Activated naive CD4-positive, alpha-beta T cell treated with anti-CD3 and anti-CD28 coated beads, Interleukin-2, amount 50 U/mL, for 72 hours (primary cell): ENCODE measurements at regions not wholly inside any gene's neighbourhood (a gene's known extent, or its start where the extent isn't known, plus 50 kb on each side); places are given as distances from the start of the nearest gene placed in this dataset.

Source experiments
- ATAC-seq, 2 donors: fragments of 150-1000 bp; cut with Tn5 transposase; 2 replicates each; pipeline ENCODE4 v1.10.0; 2021; ENCODE audit warnings: mild to moderate bottlenecking in 2 of 2, moderate library complexity in 2 of 2
- DNase-seq, 2 donors: peaks; one replicate each; pipeline ENCODE4 v3.0.0; 2021 to 2022; ENCODE audit warnings: low spot score in 2 of 2
- H3K27ac Mint-ChIP-seq, 2 donors: one replicate each; pipeline ENCODE4 v1.8.0; 2022; ENCODE audit warnings: mild to moderate bottlenecking in 2 of 2, mixed read lengths in 2 of 2
- H3K36me3 Mint-ChIP-seq, 2 donors: one replicate each; pipeline ENCODE4 v1.8.0; 2022; ENCODE audit warnings: mixed read lengths in 2 of 2
- H3K9me3 Mint-ChIP-seq, 2 donors: one replicate each; pipeline ENCODE4 v1.8.0; 2022; ENCODE audit warnings: mixed read lengths in 2 of 2

DNA sequence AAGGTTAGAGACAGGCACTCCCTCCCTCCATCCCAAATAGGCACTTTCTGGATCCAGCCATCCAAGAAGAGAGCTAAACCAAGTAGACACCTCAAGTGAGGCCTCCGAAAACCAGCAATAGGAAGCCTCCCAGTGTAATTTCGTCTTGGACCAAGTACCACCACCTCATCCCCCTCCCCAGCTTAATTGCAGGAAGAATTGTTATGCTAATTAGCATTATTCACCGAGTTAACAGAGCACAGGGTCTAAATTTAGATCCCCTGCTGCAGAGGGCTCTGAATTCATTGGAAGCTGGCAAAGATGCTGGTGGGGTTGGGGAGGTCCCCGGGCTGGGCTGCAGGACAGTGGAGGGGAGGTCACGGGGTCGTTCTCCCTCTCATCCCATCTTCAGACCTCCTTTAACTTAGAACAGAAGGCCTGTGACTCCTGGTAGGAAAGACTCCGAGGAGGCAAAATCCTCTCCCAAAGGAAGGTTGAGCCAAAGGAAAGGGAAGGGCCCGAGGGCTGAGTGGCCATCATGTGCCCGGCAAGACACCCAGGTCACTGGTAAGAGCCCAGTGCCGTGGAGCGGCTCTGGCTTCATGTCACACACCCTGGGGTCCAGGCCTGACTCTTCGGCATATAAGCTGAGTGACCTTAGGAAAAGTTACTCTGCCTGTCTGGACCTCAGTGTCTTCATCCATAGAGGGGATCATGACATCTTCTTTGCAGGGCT is 209.2 kb upstream of the GRIK3 start:
- no peak for DNase-seq
- Mint-ChIP-seq H3K9me3 (no peaks in the 10 kb centered on the region), H3K36me3 (no peaks in the 10 kb centered on the region), H3K27ac (no peak overlapping the region)
- ATAC-seq: no peak

DNA sequence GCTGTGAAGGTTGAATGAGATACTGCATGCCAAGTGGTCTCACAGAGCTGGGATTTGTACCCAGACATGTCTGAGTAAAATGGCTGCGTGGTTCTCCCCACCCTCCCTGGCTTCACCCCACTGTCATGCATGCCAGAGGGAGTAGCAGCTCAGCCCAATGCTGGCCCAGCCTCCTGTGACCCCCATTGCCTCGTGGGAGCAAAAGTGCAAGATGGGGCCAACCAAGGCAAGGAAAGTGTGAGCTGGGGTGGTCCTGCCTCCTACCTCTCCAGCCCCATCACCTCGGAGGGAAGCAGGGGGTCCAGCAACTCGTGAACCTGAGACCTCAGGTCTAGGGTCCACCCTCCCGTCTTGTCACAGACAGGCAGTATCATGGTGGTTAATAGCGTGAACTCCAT is 209.8 kb upstream of the GRIK3 start:
- ATAC-seq (no peak), DNase-seq (no peak)
- Mint-ChIP-seq H3K27ac (no peak overlapping the region), H3K36me3 (no peaks in the 10 kb centered on the region), H3K9me3 (no peaks in the 10 kb centered on the region)

DNA sequence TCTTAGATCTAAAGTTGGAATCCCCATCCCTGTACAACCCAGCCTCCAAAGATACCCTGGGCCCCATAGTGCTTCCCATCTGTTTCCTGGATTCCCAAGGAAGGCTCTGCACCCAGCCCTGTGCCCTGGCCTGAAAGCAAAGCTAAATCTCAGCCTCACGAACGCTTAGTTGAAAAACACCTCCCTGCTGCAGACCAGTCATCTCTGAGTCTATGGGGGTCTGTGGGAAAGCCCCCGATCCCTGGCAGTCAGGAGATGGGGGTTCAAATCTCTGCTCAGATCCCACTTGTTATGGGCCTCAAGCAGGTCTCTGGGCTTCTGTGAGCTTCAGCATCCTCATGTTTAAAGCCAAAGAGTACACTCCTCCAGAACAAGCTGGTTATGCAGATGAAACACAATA is 210.5 kb upstream of the GRIK3 start:
- ATAC-seq: no peak
- Mint-ChIP-seq H3K27ac (no peak overlapping the region), H3K36me3 (no peaks in the 10 kb centered on the region), H3K9me3 (no peaks in the 10 kb centered on the region)
- DNase-seq: no peak

DNA sequence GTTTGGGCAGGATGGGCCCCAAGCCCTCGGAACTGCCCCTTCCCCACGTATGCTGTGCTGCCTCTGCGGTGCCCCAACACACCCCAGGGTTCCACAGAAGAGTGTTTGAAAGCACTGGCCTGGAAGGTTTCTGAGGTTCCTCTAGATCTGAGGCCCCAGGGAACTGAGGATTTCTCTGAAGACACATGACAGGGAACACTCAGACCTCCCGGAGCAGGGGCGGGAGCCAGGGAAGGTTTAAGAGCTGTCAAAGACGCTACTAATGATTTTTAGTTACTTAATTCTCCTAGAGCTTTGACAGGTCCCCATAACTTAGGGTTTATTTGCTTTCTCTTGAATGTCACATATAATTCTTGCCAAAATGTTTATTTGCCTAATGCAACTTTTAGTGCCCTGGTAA is 212.3 kb upstream of the GRIK3 start:
- ATAC-seq (no peak), DNase-seq (no peak)
- Mint-ChIP-seq H3K9me3 (no peaks in the 10 kb centered on the region), H3K36me3 (no peaks in the 10 kb centered on the region), H3K27ac (no peak overlapping the region)

DNA sequence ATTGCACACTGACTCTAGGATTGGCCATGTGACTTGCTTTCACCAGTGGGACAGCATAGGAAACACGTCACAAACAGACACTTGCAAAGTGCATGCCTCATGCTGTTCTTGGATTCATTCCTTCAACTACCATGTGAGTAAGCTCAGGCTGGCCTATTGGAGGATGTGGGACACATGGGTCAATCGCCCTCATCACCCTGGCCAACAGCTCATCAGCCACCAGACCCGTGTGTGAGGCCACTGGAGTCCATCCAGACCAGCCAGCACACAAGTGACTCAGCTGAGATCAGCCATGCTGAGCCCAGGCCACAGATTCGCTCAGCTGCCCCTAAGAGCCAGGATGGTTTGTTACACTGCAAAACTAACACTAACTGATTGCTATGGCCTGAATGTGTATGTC is 216.1 kb upstream of the GRIK3 start:
- Mint-ChIP-seq H3K27ac (no peak overlapping the region), H3K36me3 (no peaks in the 10 kb centered on the region)
- ATAC-seq: no peak

DNA sequence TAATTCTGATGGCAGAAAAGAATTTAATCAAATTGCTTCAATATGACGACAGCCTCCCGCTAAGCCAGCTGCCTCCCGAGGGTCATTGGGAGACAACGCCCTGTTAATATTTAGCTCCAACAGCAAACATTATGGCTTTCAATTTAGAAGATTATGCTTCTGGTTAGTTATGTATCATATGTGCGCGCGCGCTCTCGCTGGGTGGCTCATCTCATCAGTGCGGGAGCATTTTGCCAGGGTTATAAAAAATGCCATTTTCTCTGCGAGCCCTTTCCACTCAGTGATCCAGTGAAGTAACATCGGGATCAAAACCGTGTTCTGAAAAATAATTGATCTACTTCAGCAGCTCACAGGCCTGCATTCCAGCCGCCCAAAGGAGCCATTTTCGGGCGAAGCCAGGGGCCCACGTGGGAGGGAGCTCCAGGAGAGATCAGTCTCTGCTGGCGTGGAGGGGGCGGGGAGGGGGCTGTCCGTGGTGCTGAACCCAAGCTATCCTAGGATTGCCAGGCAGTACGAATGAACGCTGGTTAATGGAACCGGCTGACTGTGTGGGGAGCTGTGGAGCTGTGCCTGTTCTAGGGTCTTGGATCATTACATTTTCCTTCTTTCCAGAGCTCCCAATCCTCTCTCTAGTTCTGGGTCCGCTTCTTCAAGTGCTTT is 219.1 kb upstream of the ZC3H12A start:
- Mint-ChIP-seq H3K9me3 (peaks cover 4% of the 10 kb centered on the region in 2 donors), H3K36me3 (peaks cover 0 to 5% of the 10 kb centered on the region in 2 donors), H3K27ac (no peak overlapping the region)
- ATAC-seq (no peak), DNase-seq (no peak)

More for the DNA sequence above, 216.1 kb upstream of the GRIK3 start:
- H3K9me3 Mint-ChIP-seq: no peaks in the 10 kb centered on the region
- DNase-seq: no peak

DNA sequence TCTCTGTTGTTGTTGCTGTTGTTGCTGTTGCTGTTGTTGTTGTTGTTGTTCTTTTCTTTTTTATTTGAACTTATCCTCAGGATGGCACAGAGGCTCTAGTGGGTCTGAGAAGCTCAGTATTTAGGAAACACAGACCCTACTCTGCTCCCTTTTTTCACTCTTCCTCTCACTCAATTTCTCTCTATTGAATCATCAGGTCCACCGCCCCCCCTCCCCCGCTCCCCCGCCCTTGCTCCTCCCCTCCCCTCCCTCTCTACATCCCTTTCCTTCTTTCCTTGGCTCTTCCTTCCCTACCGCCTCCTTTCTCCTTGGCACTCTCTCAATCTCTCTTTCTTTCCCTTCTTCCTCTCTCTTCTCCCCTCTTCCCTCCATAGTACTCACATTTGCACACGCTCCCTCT is 218.5 kb upstream of the ZC3H12A start:
- Mint-ChIP-seq H3K36me3 (peaks cover 0 to 5% of the 10 kb centered on the region in 2 donors), H3K27ac (no peak overlapping the region), H3K9me3 (peaks cover 4% of the 10 kb centered on the region in 2 donors)
- ATAC-seq: no peak
- no peak for DNase-seq

DNA sequence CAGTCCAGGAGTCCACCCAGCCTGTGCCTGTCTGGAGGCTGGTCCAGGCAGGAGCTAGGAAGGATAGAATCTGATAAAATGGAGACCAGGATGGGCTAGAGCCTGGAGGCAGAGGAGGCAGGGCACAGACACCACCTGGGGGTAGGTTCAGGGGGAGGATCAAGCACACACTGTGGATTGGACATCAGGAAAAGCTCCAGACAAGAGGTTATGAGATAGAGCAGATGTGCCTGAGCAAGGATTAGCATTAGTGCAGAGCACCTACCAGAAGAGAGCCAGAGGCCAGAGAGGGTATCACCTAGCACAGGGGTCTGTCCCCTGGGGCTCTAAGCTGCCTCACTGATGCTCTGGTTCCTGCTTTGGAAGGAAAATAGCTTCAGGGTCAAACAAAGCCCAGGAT is 216.7 kb upstream of the ZC3H12A start:
- DNase-seq (no peak), ATAC-seq (no peak)
- Mint-ChIP-seq H3K27ac (no peak overlapping the region), H3K9me3 (peaks cover 4% of the 10 kb centered on the region in 2 donors), H3K36me3 (peaks cover 0 to 5% of the 10 kb centered on the region in 2 donors)

DNA sequence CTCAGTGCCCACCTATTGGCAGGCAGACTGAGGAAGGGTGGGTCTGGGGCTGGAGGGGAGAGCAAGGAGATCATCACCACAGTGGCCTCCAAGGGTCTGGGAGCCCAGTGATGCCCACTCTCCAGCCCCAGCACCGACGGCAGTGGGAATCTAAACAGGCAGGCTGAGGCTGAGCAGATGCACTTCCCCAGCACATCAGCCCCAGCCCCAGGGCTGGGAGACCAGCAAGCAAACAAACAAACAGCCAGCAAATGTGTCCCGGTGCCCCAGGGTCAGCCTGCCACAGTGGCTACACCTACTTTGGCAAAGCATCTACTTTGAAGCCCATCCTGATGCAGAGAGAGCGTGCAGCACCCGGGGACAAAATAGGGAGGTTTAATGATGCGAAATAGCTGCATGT is 216.3 kb upstream of the ZC3H12A start:
- no peak overlapping the region for H3K27ac Mint-ChIP-seq
- ATAC-seq: no peak
- DNase-seq: no peak
- peaks cover 4% of the 10 kb centered on the region in 2 donors for H3K9me3 Mint-ChIP-seq
- peaks cover 0 to 5% of the 10 kb centered on the region in 2 donors for H3K36me3 Mint-ChIP-seq

DNA sequence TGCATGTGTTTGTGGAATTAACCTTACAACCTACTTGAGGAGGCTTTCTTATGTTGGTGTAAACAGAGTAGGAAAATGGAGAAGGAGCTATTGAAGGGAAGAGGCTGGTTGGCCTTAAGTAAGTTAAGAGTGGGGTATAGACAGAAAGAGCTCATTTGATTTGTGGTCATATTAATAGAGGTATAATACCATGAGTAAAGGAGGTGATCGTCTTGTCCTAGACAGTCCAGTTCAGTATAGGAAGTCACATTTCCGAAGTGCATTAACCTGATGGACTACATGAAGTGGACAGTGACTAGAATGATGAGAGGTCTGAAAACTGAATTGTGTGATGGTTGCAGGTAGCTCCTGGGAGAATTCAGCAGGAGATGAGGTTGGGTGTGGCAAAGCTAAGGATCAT is 215.4 kb upstream of the ZC3H12A start:
- no peak overlapping the region for H3K27ac Mint-ChIP-seq
- ATAC-seq (no peak), DNase-seq (no peak)
- H3K9me3 Mint-ChIP-seq: peaks cover 4% of the 10 kb centered on the region in 2 donors
- peaks cover 0 to 5% of the 10 kb centered on the region in 2 donors for H3K36me3 Mint-ChIP-seq

DNA sequence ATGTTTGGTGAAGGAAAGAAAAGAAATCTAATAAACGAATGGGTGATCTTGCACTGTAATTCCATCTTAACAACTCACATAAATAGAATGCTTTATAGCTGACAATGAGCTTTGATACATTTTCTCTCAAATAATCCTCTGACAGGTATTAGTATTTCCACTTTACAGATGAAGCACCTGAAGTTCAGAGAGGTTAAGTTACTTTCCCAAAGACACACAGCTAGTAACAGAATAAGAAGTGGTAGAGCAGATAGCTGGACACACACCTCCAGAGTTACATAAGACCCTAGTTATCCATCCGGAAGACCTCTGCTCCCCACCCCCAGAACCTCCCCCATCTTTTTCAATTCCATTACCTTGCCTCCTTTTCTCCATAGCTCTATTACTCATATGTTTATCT is 213.3 kb upstream of the ZC3H12A start:
- ATAC-seq (no peak), DNase-seq (no peak)
- H3K36me3 Mint-ChIP-seq: peaks cover 0 to 5% of the 10 kb centered on the region in 2 donors
- H3K27ac Mint-ChIP-seq: no peak overlapping the region
- H3K9me3 Mint-ChIP-seq: peaks cover 0 to 3% of the 10 kb centered on the region in 2 donors

DNA sequence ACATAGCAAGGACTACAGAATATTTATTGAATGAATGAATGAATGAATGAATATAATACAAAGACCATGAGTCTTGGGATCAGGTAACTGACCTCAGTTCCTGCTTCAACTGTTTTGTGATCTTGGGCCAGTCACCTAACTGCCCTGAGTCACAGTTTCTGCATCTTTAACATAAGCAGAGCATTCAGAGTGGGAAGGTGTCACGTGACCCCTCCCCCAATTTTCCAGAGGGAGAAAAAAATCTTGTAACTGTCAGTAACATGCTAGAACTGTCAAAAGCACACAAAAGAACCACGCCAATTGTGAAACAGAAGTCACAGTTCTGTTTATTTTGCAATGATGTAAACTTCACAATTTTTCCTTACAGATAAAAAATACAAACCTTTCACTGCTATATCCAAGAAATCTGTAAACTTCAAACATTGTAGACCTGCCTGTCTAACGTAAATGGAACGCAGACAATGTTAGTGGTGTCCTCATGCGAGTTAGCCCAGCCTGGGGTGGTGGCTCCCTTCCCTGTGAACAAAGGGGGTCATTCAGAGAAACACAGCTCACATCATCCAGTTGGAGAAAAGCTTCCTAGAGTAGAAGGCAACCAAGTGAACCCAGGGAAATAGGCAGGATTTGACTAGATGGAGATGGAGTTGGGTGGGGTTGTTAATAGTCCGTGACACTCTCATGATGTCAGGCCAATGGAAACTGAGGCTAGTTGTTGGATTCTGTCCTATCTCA is 211.8 kb upstream of the ZC3H12A start:
- no peak for DNase-seq
- H3K9me3 Mint-ChIP-seq: no peaks in the 10 kb centered on the region
- ATAC-seq: no peak
- H3K27ac Mint-ChIP-seq: no peak overlapping the region
- H3K36me3 Mint-ChIP-seq: no peaks in the 10 kb centered on the region

DNA sequence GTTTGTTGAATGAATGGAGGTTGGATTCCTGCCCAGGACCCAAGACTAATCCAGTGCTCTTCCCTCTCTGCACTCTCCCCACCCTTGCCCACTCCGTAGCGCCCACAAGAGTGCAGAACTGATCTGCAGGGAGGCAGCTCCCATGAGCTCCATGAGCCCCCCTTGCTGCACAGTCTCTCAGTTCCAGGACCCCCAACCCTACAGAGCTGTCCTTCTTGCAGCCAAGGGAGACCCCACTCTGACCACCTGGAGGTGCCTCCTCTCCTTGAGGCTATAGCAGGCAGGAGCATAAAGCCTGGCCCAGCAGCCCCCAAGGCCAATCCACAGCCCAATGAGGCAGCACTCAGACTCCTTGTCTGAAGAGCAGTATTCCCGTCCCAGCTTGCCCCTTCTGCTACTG is 209.2 kb upstream of the ZC3H12A start:
- DNase-seq (no peak), ATAC-seq (no peak)
- no peak overlapping the region for H3K27ac Mint-ChIP-seq
- H3K9me3 Mint-ChIP-seq: no peaks in the 10 kb centered on the region
- no peaks in the 10 kb centered on the region for H3K36me3 Mint-ChIP-seq

DNA sequence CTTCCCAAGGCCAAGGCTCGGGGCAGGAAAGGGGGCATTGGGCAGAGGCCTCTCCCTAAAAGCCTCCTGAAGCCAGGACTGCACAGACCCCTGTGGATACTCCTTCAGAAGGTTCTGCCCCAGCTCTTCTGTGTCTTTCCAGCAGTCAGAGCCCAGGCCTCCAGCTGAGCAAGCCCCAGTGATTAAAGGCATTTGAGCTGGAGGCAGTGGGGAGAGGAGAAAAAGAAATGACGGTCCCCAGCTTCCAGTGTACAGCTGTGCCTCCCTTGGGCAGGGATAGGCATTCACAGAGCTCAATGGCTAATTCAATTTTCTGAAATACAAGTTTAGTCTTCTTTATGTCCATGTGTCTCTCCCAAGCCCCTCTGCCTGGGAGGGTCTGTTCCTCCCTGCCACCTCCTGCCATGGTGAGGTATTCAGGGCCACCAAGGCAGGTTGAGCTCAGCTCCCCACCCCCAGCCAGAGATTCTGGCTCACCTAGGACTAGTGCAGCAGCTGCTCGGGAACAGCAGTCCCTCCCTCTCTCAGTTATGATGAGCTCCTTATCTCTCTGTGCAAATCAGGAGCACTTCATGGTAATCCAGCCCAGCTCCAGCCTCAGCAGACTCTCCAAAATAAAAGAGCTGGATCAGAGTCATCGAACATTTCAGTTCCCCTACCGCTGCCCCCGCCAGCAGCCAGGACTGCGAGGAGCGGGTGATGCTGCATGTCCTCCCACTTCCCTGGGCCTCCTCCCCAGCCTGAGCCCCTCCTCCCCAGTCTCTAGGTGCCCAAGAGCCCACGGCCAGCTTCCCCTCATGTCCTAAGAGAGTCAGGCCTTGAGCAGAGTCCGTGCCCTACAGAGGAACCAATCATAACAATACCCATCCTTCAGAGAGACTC is 208.4 kb upstream of the ZC3H12A start:
- H3K36me3 Mint-ChIP-seq: no peaks in the 10 kb centered on the region
- no peak for DNase-seq
- H3K27ac Mint-ChIP-seq: no peak overlapping the region
- H3K9me3 Mint-ChIP-seq: no peaks in the 10 kb centered on the region
- ATAC-seq: no peak

DNA sequence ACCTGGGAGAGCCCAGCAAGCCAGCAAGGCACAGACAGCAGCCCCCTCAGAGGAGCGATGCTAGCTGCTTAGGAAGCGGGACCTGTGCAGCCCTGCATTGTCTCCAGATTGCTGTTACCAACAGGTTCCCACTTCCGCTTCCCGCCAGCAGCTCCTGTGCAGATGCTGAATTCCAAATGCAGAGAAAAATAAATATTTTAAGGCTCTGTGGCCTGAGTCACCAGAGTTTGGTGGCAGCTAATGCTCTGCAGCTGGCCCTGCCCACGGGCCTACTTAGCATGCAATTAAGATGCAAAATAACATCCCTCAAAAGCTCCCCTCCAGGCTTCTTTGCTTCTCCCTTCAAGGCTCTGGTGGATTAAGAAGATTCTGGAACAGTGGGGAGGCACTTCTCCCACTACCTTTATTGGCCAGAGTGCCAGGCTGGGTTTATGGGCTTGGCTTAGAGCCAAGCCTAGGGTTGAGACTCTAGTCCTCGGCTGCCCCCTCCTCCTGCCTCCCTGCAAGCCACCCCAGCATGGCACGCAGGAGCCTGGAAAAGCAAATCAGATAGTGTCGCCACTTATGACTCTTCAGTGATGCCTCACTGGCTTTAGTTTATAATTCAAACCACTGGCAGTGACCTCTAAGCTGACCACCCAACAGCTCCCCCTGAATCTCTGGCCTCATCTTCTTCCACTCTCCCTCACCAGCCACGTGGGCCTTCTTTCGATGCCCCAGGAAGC is 207.1 kb upstream of the ZC3H12A start:
- ATAC-seq: no peak
- no peak for DNase-seq
- no peaks in the 10 kb centered on the region for H3K36me3 Mint-ChIP-seq
- no peaks in the 10 kb centered on the region for H3K9me3 Mint-ChIP-seq
- H3K27ac Mint-ChIP-seq: no peak overlapping the region

DNA sequence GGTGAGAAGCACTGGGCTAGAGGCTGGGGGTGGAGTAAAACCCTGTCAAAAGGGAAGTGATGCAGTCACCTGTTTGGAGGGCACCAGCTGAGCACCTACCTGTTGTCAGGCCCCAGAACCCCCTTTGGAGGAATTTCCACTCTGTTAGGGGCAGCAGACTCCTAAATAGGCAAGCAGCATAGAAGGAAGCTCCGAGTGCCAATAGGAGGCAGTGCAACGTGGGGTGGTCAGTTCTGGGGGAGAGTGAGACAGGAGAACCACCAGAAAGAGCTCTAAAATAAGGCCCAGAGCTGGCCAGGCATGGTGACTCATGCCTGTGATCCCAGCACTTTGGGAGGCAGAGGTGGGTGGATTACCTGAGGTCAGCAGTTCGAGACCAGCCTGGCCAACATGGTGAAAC is 203.7 kb upstream of the ZC3H12A start:
- H3K27ac Mint-ChIP-seq: no peak overlapping the region
- ATAC-seq (no peak), DNase-seq (no peak)
- H3K9me3 Mint-ChIP-seq: no peaks in the 10 kb centered on the region
- H3K36me3 Mint-ChIP-seq: no peaks in the 10 kb centered on the region
